GM19467 (cell line): ENCODE measurements at regions not wholly inside any gene's neighbourhood (a gene's known extent, or its start where the extent isn't known, plus 50 kb on each side); places are given as distances from the start of the nearest gene placed in this dataset.

ENCODE experiments used
- ATAC-seq: cut with Tn5 transposase; IDR thresholded peaks from one replicate; pipeline ENCODE4 v1.9.1; 2021; ENCODE audit warnings: mild to moderate bottlenecking, moderate library complexity; ENCODE audit not compliant: unreplicated experiment

GRCh38 chr1:234870020-234870981, 258.3 kb downstream of the TOMM20 start:
- ATAC-seq, result no peak

DNA sequence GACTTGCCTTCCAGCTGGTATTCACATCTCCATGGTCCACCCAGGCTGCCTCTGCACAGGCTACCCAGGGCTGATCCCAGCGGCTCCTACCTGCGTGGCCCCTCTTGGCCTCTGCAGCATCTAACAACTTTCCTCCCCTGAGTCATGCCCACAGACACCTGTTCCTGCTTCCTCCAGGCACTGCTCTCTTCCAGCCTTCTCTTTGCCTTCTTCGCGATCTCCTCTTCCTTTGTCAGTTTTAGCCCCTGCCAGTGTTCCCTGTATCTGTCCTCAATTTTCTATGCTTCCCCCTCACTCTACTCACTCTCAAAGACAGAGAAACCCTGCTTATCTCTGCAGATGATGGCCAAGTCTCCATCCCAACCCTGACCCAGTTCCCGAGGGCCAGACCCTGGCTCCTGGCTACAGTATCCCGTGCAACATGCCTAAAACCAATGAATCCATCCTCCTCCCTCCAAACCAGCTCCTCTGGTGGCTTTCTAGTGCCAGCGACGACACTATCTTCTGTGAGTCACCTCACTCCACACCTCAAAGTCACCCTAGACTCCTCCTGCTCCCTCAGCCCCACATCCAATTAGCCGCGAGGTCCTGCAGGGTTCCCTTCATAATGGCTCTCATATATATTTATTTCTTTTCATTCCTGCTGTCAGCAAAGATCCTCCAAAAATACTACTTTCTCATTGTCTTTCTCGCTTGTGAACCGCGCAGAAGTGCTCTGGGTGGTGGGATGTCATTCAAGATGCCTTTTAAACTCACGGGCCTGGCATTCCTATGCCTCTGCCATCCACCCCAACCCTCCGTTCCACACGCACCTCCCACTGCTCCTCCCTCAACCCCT, 259.2 kb downstream of the TOMM20 start:
- ATAC-seq, result no peak

- ATAC-seq, result no peak
These were observed 258.5 kb upstream of the IRF2BP2 start for GRCh38 chr1:234868296-234869147.

DNA sequence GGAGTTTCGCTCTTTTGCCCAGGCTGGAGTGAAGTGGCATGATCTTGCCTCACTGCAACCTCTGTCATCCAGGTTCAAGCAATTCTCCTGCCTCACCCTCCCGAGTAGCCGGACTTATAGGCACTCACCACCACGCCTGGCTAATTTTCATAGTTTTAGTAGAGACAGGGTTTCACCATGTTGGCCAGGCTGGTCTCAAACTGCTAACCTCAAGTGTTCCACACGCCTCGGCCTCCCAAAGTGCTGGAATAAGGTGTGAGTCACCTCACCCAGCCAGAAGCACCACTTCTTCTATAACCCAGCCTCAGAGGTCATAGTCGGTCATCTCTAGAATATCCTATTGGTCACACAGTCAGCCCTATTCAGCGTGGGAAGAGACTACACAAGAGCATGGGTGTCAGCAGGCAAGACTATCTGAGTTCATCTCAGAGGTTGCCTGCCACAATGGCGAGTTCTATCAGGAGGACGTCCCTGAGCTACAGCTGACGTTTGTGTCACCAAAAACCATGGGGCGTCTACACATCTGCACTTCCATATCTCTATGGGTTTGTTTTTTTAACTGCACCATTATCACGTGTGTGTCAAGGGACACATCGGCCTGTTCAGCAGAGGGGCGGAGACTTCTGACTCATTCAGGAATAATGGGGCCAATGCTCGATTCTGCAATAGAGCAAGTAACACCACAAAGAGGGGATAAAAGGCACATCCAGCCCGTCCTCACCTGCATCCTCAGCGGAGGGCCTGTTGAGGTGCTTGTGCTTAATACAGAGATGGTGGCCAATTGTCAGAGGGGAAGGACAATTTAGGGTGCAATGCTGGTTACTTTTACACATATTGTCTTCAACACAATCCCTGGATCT, 256.3 kb upstream of the IRF2BP2 start:
- ATAC-seq, result no peak

- no peak for ATAC-seq
These were observed 255.4 kb upstream of the IRF2BP2 start for GRCh38 chr1:234865171-234866006.

DNA sequence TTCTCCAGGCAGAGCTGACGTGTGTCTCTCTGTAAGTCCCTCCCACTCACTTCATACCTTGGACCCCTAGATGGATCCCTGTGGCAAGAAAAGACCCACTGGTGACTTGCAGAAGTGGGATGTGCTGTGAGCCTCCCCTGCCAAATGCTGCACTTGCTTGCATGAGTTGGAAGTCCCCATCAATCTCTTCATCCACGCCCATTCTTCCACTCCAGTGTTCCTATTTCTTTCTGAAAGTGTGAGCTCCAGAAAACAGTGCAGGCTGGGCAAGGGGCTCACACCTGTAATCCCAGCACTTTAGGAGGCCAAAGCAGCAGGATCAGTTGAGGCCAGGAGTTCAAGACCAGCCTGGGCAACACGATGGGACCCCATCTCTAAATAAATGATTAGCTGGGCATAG, 254.1 kb upstream of the IRF2BP2 start:
- no peak for ATAC-seq

GRCh38 chr1:234863551-234863971, 253.6 kb upstream of the IRF2BP2 start:
- ATAC-seq, result no peak

DNA sequence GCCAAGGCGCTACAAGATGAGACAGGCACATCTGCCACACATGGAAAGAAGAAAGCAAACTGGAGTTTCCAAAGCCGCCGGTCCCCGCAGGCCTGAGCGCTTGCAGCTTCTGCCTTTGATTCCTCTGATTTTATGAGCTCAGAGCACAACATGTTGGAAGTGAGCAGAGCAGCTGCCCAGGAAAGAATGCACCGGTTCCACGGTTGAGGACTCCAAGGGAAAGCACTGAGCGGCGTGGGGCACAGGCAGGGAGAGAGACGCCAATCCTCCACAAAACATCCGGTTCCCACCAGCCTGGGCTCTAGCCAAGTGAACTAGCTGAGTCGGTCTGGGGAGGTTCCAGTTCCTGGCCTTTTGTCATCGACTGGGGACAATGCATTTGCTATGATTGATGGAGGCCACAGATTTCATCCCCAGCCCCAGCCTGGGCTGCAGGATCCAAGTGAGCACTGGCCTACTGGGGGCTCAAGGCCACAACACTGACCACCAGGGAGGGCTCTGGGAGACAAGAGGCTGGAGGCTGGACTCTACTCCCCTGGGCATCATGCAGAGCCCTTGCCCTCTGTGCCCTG, 253.1 kb upstream of the IRF2BP2 start:
- no peak for ATAC-seq

- ATAC-seq, result no peak
These were observed 252.5 kb upstream of the IRF2BP2 start for GRCh38 chr1:234862360-234862943.

GRCh38 chr1:234861761-234862160, 251.8 kb upstream of the IRF2BP2 start:
- no peak for ATAC-seq

DNA sequence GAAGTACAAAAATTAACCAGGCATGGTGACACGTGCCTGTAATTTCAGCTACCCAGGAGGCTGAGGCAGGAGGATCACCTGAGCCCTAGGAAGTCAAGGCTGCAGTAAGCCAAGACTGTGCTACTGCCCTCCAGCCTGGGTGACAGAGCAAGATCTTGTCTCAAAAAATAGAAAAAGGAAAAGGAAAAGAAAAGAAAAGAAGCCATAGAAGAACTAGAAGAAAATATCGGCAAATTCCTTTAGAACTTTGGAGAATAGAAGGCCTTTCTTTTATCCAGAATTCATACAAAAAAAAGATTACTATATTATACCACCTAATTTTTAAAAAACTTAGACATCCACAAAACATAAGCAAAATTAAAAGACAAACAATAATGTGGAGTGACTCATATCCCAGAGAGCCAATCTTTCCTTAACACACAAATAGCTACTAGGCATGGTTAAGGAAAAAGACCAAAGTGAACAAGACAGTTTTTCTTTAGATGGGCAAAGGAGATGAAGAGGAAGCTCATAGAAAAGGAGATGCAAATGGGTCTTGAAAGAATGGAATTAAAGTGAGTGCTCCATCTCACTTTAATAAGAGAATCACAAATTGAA, 251.1 kb upstream of the IRF2BP2 start:
- no peak for ATAC-seq

GRCh38 chr1:234858722-234859121, 248.7 kb upstream of the IRF2BP2 start:
- no peak for ATAC-seq

DNA sequence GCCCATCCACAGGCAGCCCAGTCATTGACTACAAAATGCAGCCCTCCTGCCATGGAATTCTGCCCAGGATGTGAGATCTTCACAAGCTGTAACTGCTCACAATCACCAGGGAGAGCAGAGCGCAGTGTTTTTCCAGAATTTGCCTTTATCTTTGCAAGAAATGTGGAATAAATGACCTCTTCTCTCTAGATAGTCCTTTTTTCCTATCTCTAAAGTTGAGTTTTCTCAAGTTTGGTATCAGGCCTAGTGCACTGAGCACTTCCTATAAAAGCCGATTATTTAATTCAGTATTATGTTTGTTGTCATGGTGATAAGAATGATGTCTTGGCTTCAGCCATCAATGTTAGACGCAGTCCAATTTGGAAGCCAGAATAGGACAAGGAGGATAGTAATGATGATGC, 246.9 kb upstream of the IRF2BP2 start:
- ATAC-seq, result no peak

- no peak for ATAC-seq
These were observed 245.9 kb upstream of the IRF2BP2 start for GRCh38 chr1:234855851-234856250.

DNA sequence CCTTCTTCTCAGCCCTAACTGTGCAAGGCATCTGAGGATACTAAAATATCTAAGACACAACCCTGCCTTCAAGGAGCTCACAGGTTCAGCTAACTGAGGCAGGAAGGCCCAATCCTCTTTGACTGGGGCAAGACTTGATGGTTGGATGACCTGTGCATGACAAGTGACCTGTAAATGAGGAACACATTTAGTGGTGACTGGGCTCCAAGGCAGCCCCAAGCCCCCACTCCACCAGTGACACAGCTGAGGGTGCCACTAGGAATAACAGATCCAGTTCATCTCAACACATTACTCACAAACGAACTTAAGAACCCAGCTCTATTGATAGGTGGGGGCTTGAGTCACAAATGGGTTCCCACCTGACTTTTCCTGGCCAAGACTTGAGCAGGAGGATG, 244.7 kb upstream of the IRF2BP2 start:
- no peak for ATAC-seq

- no peak for ATAC-seq
These were observed 244.1 kb upstream of the IRF2BP2 start for GRCh38 chr1:234853906-234854644.

DNA sequence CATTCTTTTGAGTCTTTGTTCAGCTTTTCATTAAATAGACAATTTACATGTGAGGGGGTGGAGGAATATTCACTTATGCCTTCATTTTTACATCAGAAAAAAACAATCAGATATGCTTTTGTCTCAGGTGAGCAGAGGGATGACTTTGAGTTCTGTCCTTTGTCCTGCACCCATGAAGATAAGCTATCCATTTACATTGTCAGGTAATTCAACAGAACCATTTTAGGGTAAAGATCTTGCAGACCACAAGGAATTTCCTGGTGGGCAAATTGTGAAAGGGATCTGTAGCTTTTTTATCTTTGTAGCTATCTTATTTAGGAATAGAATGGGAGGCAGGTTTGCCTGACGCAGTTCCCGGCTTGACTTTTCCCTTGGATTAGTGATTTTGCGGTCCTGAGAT, 242.7 kb upstream of the IRF2BP2 start:
- no peak for ATAC-seq
